Esophagus muscularis mucosa (tissue), 2 donors: ENCODE measurements at regions not wholly inside any gene's neighbourhood (a gene's known extent, or its start where the extent isn't known, plus 50 kb on each side); places are given as distances from the start of the nearest gene placed in this dataset.

ENCODE experiments used
- POLR2A ChIP-seq: fragments of 450-650 bp; IDR thresholded peaks from one replicate; pipeline ENCODE4 v1.6.1; 2017; ENCODE audit warnings: antibody characterized with exemption, moderate library complexity, mild to moderate bottlenecking, low read depth
- POLR2AphosphoS5 ChIP-seq, 2 donors: sonication (generic); formaldehyde crosslinking; IDR thresholded peaks; one replicate each; pipeline ENCODE4 v1.6.1; 2017; ENCODE audit warnings: antibody characterized with exemption in 2 of 2

GRCh38 chr7:131674131-131674530 lies 117.7 kb upstream of the PODXL start:
- no peak for TF ChIP-seq POLR2AphosphoS5 (IDR thresholded peaks at IDR 0.05)
- no peak for TF ChIP-seq POLR2A
